Gastroesophageal sphincter (tissue), 3 donors: ENCODE measurements at regions not wholly inside any gene's neighbourhood (a gene's known extent, or its start where the extent isn't known, plus 50 kb on each side); places are given as distances from the start of the nearest gene placed in this dataset.

Experiments
- EP300 ChIP-seq: sonication (generic); formaldehyde crosslinking; IDR thresholded peaks from one replicate; pipeline ENCODE4 v1.6.1; 2017; ENCODE audit warnings: antibody characterized with exemption, mild to moderate bottlenecking
- POLR2A ChIP-seq, 2 donors: fragments of 450-650 bp; IDR thresholded peaks; one replicate each; pipeline ENCODE4 v1.6.1; 2017; ENCODE audit warnings: antibody characterized with exemption in 2 of 2, mild to moderate bottlenecking in 2 of 2, moderate library complexity in 1 of 2
- TF ChIP-seq, protein P1 (sequence below), 4 experiments: fragments of 200-600 bp in 2 of 4; fragments of 450-650 bp in 2 of 4; sonication (generic) in 1 of 4; IDR thresholded peaks; one replicate each; pipeline ENCODE4 v1.5.1; 2017 to 2019; ENCODE audit warnings: antibody characterized with exemption in 4 of 4, mild to moderate bottlenecking in 2 of 4, moderate library complexity in 2 of 4

GRCh38 chr3:75136100-75136897 lies 521.8 kb upstream of the CNTN3 start:
- TF ChIP-seq, protein P1, sequence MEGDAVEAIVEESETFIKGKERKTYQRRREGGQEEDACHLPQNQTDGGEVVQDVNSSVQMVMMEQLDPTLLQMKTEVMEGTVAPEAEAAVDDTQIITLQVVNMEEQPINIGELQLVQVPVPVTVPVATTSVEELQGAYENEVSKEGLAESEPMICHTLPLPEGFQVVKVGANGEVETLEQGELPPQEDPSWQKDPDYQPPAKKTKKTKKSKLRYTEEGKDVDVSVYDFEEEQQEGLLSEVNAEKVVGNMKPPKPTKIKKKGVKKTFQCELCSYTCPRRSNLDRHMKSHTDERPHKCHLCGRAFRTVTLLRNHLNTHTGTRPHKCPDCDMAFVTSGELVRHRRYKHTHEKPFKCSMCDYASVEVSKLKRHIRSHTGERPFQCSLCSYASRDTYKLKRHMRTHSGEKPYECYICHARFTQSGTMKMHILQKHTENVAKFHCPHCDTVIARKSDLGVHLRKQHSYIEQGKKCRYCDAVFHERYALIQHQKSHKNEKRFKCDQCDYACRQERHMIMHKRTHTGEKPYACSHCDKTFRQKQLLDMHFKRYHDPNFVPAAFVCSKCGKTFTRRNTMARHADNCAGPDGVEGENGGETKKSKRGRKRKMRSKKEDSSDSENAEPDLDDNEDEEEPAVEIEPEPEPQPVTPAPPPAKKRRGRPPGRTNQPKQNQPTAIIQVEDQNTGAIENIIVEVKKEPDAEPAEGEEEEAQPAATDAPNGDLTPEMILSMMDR (IDR thresholded peaks at IDR 0.05) = no peak
- TF ChIP-seq POLR2A (IDR thresholded peaks at IDR 0.05) (no peak), EP300 (no peak)
